HCT116 (cell line): ENCODE measurements at regions not wholly inside any gene's neighbourhood (a gene's known extent, or its start where the extent isn't known, plus 50 kb on each side); places are given as distances from the start of the nearest gene placed in this dataset.
"Not testable (repeated sequence)": the region's sequence is repeated elsewhere in the genome, so short reads cannot be mapped to it uniquely, and the experiment has no call there.

Experiments
- ATAC-seq: fragments of 200-7000 bp; cut with Tn5 transposase; 2 replicates; pipeline ENCODE4 v1.9.1; 2020; ENCODE audit warnings: mild to moderate bottlenecking, moderate library complexity
- BruUV-seq: library from RNA; stranded (reverse); fragments of 400-500 nt; replicated peaks from 2 replicates; lab custom pipeline; 2021; lab: Mats Ljungman, UMichigan
- CTCF ChIA-PET: fragments of 300-600 bp; sonication (Branson Sonifier 250); formaldehyde crosslinking; loops from one replicate; lab custom pipeline; 2021; ENCODE audit warnings: antibody characterized with exemption; lab: Charles Lee
- POLR2A ChIA-PET: fragments of 300-600, 350-600 bp; sonication (Branson Sonifier 250); formaldehyde crosslinking; loops from one replicate; lab custom pipeline; 2021; ENCODE audit warnings: antibody characterized with exemption; lab: Charles Lee
- RAD21 ChIA-PET, 2 experiments: fragments of 300-600 bp; sonication (Branson Sonifier 250); formaldehyde crosslinking; loops; one replicate each; lab custom pipeline; 2023; ENCODE audit warnings: low total read pairs in 2 of 2; ENCODE audit not compliant: uncharacterized antibody in 2 of 2, unreplicated experiment in 2 of 2, low non-redundant PET in 1 of 2; lab: Charles Lee
- DNase-seq: peaks from one replicate; pipeline ENCODE4 v3.0.0-alpha.2; 2010; ENCODE audit warnings: low read depth, low spot score
- H2AFZ ChIP-seq: fragments of 200-600 bp; shearing (Covaris generic), sonication (generic); 2 replicates; pipeline ENCODE4 v1.6.1; 2017; ENCODE audit warnings: low read depth, mixed run types, mixed read lengths, antibody characterized with exemption, low read length; ENCODE audit not compliant: poor library complexity, severe bottlenecking
- H3K27ac ChIP-seq: 2 replicates; pipeline ENCODE4 v1.5.1; 2012; ENCODE audit warnings: low read depth, low read length
- H3K27me3 ChIP-seq: fragments of 200-600 bp; sonication (generic); 2 replicates; pipeline ENCODE4 v1.6.1; 2016; ENCODE audit warnings: mixed run types, low read length, mixed read lengths; ENCODE audit not compliant: insufficient read depth
- H3K36me3 ChIP-seq, 2 experiments: fragments of 200-500 bp in 1 of 2; fragments of 200-600 bp in 1 of 2; sonication (Bioruptor generic) in 1 of 2; sonication (generic) in 1 of 2; 2 replicates each; pipeline versions ENCODE4 v1.5.1 to v1.6.1; 2014 to 2016; ENCODE audit warnings: low read length in 2 of 2, inconsistent platforms in 1 of 2, mixed read lengths in 1 of 2, mixed run types in 1 of 2; ENCODE audit not compliant: insufficient read depth in 2 of 2, control insufficient read depth in 1 of 2
- H3K4me1 ChIP-seq, 2 experiments: fragments of 200-600 bp in 1 of 2; sonication (generic) in 1 of 2; 2 replicates each; pipeline versions ENCODE4 v1.5.1 to v1.6.1; 2012 to 2017; ENCODE audit warnings: low read length in 2 of 2, inconsistent platforms in 1 of 2, mild to moderate bottlenecking in 1 of 2, mixed read lengths in 1 of 2, mixed run types in 1 of 2, moderate library complexity in 1 of 2; ENCODE audit not compliant: insufficient read depth in 2 of 2, control insufficient read depth in 1 of 2
- H3K4me2 ChIP-seq: fragments of 200-600 bp; sonication (generic); 2 replicates; pipeline ENCODE4 v1.6.1; 2017; ENCODE audit warnings: mixed run types, low read length, mixed read lengths
- H3K4me3 ChIP-seq, 2 experiments: fragments of 200-600 bp in 1 of 2; sonication (generic) in 1 of 2; replicated peaks in 1 of 2; 2 replicates each; pipeline ENCODE4 v1.5.1; 2011 to 2016; ENCODE audit warnings: low read length in 2 of 2, control low read depth in 1 of 2, low read depth in 1 of 2, mild to moderate bottlenecking in 1 of 2, mixed read lengths in 1 of 2, mixed run types in 1 of 2
- H3K79me2 ChIP-seq: fragments of 200-600 bp; sonication (generic); 2 replicates; pipeline ENCODE4 v1.6.1; 2017; ENCODE audit warnings: mild to moderate bottlenecking, mixed run types, low read length, moderate library complexity, mixed read lengths; ENCODE audit not compliant: insufficient read depth
- H3K9ac ChIP-seq: fragments of 200-600 bp; sonication (generic); 2 replicates; pipeline ENCODE4 v1.6.1; 2016; ENCODE audit warnings: low read length, mixed read lengths
- H3K9me2 ChIP-seq: fragments of 200-600 bp; sonication (generic), shearing (Covaris generic); 2 replicates; pipeline ENCODE4 v1.6.1; 2017; ENCODE audit warnings: mixed run types, mild to moderate bottlenecking, moderate library complexity; ENCODE audit not compliant: insufficient read depth
- H3K9me3 ChIP-seq, 2 experiments: fragments of 200-500 bp in 1 of 2; fragments of 200-600 bp in 1 of 2; sonication (Bioruptor generic) in 1 of 2; sonication (generic) in 1 of 2; 2 replicates each; pipeline ENCODE4 v1.6.1; 2014 to 2017; ENCODE audit warnings: low read length in 2 of 2, mixed read lengths in 2 of 2, inconsistent platforms in 1 of 2, low read depth in 1 of 2, mild to moderate bottlenecking in 1 of 2, mixed run types in 1 of 2, moderate library complexity in 1 of 2; ENCODE audit not compliant: control insufficient read depth in 1 of 2, insufficient read depth in 1 of 2
- H4K20me1 ChIP-seq: fragments of 200-600 bp; sonication (generic), shearing (Covaris generic); 2 replicates; pipeline ENCODE4 v1.6.1; 2017; ENCODE audit warnings: mixed run types, mild to moderate bottlenecking, moderate library complexity; ENCODE audit not compliant: insufficient read depth
- ELF1 ChIP-seq: IDR thresholded peaks from 2 replicates; pipeline ENCODE4 v1.6.1; 2012; ENCODE audit warnings: low read depth, borderline replicate concordance
- FOSL1 ChIP-seq: IDR thresholded peaks from 2 replicates; pipeline ENCODE4 v1.6.1; 2012; ENCODE audit warnings: low read depth
- POLR2AphosphoS5 ChIP-seq: IDR thresholded peaks from 2 replicates; pipeline ENCODE4 v1.6.1; 2011; ENCODE audit warnings: mild to moderate bottlenecking, low read depth, low read length, moderate library complexity
- RAD21 ChIP-seq: IDR thresholded peaks from 2 replicates; pipeline ENCODE4 v1.6.1; 2012; ENCODE audit warnings: low read depth, mild to moderate bottlenecking
- SIN3A ChIP-seq: IDR thresholded peaks from 2 replicates; pipeline ENCODE4 v1.6.1; 2012; ENCODE audit warnings: low read depth
- SRF ChIP-seq: IDR thresholded peaks from 2 replicates; pipeline ENCODE4 v1.6.1; 2012; ENCODE audit warnings: low read depth
- TCF7L2 ChIP-seq: IDR thresholded peaks from 2 replicates; pipeline ENCODE4 v1.7.0; 2011; ENCODE audit warnings: borderline replicate concordance, inconsistent platforms; ENCODE audit not compliant: insufficient read depth, insufficient read length; ENCODE audit errors: extremely low read depth
- YY1 ChIP-seq: IDR thresholded peaks from 2 replicates; pipeline ENCODE4 v1.6.1; 2011; ENCODE audit warnings: low read length, low read depth, moderate library complexity, mild to moderate bottlenecking; ENCODE audit not compliant: insufficient replicate concordance; ENCODE audit errors: extremely low read depth
- intact Hi-C: fragments of 100-400 bp; cut with micrococcal nuclease; formaldehyde crosslinking; loops from 2 replicates; pipeline ENCODE4 v1.10.0; 2022
- TF ChIP-seq, protein P1 (sequence below): IDR thresholded peaks from 2 replicates; pipeline ENCODE4 v1.6.1; 2012; ENCODE audit warnings: low read depth
- TF ChIP-seq, protein P2 (sequence below): IDR thresholded peaks from 2 replicates; pipeline ENCODE4 v1.6.1; 2011; ENCODE audit warnings: mild to moderate bottlenecking, low read length, moderate library complexity; ENCODE audit not compliant: insufficient replicate concordance; ENCODE audit errors: extremely low read depth
- TF ChIP-seq, protein P3 (sequence below): IDR thresholded peaks from 2 replicates; pipeline ENCODE4 v1.6.1; 2012

DNA sequence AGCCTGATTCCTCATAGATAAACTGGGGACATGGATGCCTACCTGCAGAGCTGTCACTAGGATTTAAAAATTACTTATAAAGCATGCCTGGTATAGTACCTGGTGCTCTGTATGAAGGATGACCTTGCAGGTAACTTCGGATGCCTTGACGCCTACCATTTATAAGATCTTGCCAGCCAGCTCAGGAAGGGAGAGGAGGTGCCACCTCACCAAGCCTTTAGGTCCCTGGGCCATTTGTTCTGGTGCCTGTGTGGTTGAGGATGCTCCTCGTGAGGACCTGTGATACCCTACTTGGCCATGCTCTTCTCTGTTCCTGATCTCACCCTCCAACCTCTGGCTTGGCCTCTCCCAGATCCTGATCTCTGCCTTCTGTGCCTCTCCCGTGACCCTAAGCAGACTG lies 85.2 kb downstream of the FDX1 start:
- Histone ChIP-seq H3K9ac (no peak overlapping the region), H3K4me3 (no peak overlapping the region), H3K79me2 (no peaks in the 10 kb centered on the region), H3K27ac (no peak overlapping the region), H3K9me3 (no peaks in the 10 kb centered on the region), H3K9me2 (no peaks in the 10 kb centered on the region), H2AFZ (no peak overlapping the region)
- DNase-seq (no peak), ATAC-seq (no peak)
- intact Hi-C loops: no loop called here
- RAD21 ChIA-PET: no interaction called here
- TF ChIP-seq RAD21 (no peak), POLR2AphosphoS5 (no peak), ELF1 (no peak), YY1 (no peak), FOSL1 (no peak), SRF (no peak), SIN3A (no peak), TCF7L2 (no peak)
- TF ChIP-seq, protein P1, sequence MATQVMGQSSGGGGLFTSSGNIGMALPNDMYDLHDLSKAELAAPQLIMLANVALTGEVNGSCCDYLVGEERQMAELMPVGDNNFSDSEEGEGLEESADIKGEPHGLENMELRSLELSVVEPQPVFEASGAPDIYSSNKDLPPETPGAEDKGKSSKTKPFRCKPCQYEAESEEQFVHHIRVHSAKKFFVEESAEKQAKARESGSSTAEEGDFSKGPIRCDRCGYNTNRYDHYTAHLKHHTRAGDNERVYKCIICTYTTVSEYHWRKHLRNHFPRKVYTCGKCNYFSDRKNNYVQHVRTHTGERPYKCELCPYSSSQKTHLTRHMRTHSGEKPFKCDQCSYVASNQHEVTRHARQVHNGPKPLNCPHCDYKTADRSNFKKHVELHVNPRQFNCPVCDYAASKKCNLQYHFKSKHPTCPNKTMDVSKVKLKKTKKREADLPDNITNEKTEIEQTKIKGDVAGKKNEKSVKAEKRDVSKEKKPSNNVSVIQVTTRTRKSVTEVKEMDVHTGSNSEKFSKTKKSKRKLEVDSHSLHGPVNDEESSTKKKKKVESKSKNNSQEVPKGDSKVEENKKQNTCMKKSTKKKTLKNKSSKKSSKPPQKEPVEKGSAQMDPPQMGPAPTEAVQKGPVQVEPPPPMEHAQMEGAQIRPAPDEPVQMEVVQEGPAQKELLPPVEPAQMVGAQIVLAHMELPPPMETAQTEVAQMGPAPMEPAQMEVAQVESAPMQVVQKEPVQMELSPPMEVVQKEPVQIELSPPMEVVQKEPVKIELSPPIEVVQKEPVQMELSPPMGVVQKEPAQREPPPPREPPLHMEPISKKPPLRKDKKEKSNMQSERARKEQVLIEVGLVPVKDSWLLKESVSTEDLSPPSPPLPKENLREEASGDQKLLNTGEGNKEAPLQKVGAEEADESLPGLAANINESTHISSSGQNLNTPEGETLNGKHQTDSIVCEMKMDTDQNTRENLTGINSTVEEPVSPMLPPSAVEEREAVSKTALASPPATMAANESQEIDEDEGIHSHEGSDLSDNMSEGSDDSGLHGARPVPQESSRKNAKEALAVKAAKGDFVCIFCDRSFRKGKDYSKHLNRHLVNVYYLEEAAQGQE: no peak
- TF ChIP-seq, protein P2, sequence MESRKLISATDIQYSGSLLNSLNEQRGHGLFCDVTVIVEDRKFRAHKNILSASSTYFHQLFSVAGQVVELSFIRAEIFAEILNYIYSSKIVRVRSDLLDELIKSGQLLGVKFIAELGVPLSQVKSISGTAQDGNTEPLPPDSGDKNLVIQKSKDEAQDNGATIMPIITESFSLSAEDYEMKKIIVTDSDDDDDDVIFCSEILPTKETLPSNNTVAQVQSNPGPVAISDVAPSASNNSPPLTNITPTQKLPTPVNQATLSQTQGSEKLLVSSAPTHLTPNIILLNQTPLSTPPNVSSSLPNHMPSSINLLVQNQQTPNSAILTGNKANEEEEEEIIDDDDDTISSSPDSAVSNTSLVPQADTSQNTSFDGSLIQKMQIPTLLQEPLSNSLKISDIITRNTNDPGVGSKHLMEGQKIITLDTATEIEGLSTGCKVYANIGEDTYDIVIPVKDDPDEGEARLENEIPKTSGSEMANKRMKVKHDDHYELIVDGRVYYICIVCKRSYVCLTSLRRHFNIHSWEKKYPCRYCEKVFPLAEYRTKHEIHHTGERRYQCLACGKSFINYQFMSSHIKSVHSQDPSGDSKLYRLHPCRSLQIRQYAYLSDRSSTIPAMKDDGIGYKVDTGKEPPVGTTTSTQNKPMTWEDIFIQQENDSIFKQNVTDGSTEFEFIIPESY: no peak
- TF ChIP-seq, protein P3, sequence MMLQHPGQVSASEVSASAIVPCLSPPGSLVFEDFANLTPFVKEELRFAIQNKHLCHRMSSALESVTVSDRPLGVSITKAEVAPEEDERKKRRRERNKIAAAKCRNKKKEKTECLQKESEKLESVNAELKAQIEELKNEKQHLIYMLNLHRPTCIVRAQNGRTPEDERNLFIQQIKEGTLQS: no peak
- TF ChIP-seq, all 23 proteins: peak for 0
- ChIA-PET CTCF (no interaction called here), POLR2A (no interaction called here)
- Histone ChIP-seq H3K36me3 (no peaks in the 10 kb centered on the region), H3K4me2 (no peak overlapping the region), H3K27me3 (no peaks in the 10 kb centered on the region), H4K20me1 (no peaks in the 10 kb centered on the region), H3K4me1 (no peaks in the 10 kb centered on the region)
- no TSS peak for BruUV-seq

DNA sequence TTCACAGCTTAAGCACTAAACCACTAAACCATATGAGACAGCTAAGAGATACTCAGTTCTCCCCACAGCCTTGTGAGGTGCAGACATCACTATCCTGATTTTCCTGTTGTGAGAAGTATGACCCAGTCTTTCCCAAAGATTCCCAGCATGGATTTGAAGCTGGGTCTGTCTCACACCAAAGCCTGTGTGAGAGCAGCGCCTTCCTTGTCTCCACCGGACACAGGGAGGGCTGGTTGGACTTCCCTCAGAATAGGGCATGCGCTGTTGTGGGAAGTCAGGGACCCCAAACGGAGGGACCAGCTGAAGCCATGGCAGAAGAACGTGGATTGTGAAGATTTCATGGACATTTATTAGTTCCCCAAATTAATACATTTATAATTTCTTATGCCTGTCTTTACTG lies 87.6 kb downstream of the FDX1 start:
- H4K20me1 ChIP-seq, POLR2A ChIA-PET, H3K36me3 ChIP-seq, H3K4me2 ChIP-seq, H3K27ac ChIP-seq, H2AFZ ChIP-seq, BruUV-seq, H3K79me2 ChIP-seq, H3K4me3 ChIP-seq, H3K9me3 ChIP-seq, RAD21 ChIA-PET, H3K27me3 ChIP-seq, H3K9me2 ChIP-seq, intact Hi-C loops, DNase-seq, H3K4me1 ChIP-seq, ATAC-seq, H3K9ac ChIP-seq: not testable (repeated sequence)
- CTCF ChIA-PET: interaction anchor here (1.5 kb wide), 1 partner anchor 55 kb away, joined by 3 read pairs; no protein-coding TSS in a partner anchor
